ENCODE measurements at regions not wholly inside any gene's neighbourhood (a gene's known extent, or its start where the extent isn't known, plus 50 kb on each side); places are given as distances from the start of the nearest gene placed in this dataset.

DNA sequence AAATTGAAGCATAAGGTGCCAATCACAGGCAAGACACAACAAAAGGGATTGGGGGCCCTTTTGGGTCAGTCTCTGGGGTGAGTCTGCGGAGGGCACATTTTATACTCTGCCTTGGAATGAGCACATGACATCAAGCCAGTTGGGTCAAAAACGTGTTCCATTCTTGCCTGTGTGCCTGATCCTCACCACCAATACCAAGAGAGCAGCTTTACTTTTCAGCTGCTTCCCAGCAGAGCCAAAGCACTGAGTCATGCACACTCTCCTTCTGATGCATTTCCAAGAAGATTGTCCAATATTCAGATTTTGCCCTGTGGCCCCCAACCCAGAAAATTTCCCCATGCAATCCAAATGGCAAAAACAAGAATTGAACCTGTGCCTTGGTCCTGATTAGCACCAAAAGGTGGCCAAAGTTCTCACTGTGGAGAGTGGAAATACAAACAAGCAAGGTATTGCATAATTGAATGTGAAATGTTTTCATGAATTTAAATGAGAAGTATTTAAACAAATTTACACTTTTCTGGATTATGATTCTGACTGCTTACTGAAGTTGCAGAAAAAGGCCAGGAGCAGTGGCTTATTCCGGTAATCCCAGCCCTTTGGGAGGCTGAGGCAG lies 217.8 kb upstream of the SOX9 start:
- in situ Hi-C loops (cut with HindIII; ENCODE audit: low pct_ligation_motif_present, low pct_unique_long_range_greater_than_20kb, low sequenced_read_pairs) = no loop called here
- DNase-seq = no peak

DNA sequence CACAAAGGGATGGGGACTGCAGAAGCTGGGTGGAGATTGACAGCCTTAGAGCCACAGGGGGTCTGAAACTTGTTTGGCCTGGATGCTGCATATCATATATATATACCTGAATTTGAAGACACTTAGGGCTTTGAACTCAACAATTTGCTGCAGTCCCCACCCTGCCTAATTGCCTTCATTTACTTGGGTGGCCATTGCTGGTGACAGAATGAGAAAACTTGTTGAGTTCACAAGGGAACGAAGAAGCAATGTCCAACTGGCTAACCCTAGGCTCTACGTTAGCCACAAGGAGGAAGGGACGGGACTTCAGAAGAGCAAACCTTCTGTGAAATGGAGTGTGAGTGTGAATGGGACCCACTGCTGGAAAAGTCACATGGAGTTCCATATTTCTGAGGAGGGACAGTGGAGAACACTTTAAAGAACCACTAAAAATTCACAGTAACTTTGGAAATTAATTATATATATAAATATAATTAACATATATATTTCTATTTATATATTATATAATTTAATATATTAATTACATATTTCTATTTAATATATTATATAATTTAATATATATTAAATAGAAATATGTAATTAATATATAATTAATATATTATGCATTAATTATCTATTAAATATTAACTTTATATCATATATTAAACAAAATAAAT lies 215.3 kb upstream of the SOX9 start:
- in situ Hi-C loops (cut with HindIII; ENCODE audit: low pct_ligation_motif_present, low pct_unique_long_range_greater_than_20kb, low sequenced_read_pairs) = no loop called here
- no peak for DNase-seq

DNA sequence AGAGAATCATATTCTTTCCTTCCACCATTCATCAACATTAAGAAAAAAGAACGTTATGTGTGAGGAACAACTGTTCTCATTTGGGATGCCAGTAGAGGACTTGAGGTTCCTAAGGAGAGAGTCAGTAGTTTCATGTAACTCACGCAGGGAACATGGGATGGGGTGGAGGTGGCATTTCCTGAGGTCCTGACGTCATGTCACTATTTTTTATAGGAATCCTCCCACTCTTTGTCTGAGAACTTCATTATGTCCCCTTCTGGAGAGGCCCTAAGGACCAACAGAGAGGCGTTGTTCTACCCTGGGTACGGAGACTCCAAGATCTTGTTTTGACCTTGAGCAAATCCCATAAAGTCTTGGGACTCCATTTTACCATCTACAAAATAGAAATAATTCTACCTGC lies 211.7 kb upstream of the SOX9 start:
- DNase-seq = no peak
- in situ Hi-C loops (cut with HindIII; ENCODE audit: low pct_ligation_motif_present, low pct_unique_long_range_greater_than_20kb, low sequenced_read_pairs) = no loop called here

DNA sequence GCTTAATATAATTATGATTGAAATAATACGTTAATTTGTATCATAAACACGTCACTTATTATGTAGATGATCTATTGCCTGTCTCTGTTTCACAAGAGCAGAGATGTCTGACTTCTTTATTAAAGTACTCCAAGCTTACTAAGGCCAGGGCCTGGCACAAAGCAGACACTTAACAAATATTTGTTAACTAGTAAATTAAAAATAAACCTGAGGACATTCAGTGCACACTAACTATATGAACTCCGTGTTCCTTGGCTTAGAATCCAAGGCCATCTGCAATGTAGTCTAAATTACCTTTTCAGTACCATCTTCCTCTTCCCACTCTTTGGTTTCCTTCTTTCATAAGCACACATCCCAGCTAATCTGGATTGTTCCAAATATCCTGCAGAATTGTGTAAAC lies 210.8 kb upstream of the SOX9 start:
- no peak for DNase-seq
- in situ Hi-C loops (cut with HindIII; ENCODE audit: low pct_ligation_motif_present, low pct_unique_long_range_greater_than_20kb, low sequenced_read_pairs) = no loop called here

DNA sequence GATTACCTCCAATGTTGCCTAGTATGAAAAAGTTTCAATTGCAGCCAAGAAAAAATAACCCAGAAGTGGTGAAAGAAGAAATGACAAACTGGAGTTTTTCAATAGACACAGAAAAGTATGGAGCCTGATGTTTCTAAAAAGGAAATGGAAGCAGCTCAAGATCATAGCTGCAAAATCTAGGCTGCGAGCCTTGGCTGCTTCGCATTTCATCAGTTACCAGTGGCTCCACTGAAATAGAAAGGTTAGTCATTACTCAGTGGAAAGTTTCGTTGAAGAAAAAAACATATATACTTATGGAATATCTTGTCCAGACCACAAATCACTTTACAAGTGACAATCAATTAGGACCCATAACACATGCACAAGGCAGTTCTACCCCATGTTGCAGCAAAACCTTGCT lies 206.8 kb upstream of the SOX9 start:
- no peak for DNase-seq
- in situ Hi-C loops (cut with HindIII; ENCODE audit: low pct_ligation_motif_present, low pct_unique_long_range_greater_than_20kb, low sequenced_read_pairs) = no loop called here

DNA sequence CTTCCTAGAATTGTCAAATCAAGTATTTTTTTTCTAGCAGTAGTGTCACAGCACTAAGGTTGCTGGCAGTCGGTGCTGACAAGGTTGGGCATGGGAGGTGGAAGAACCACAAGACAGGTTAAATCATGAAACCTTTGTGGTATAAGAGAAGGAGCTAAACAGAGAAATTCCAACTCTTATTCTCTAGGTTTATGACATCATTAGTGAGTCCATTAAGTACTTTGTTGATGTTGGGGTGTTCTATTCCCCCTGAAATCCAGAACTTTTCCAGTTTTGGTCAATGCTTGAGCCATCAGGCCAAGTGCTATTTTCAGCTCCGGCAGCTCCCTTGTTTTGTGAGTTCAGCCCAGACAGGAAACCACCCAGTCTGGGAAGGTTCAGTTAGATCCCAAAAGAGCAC lies 206.0 kb upstream of the SOX9 start:
- DNase-seq = no peak
- in situ Hi-C loops (cut with HindIII; ENCODE audit: low pct_ligation_motif_present, low pct_unique_long_range_greater_than_20kb, low sequenced_read_pairs) = no loop called here

DNA sequence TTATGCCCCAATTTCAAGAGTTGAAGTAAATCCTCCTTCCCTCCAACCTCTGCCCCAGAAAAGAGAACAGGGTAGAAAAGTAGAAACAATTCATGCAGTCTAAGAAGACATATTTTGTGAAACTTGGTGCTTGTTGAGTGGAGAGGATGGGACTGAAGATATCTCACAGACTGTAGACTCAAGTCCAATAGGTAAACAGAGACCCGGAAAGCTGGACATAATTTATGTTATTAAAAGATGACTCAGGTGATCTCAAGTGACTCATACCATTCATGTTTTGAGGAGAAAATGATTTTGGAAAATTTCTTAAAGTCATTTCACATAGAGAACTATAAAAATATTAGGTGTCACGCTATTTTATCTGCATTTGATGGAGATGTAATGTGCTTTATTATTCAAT lies 203.1 kb upstream of the SOX9 start:
- no peak for DNase-seq
- in situ Hi-C loops (cut with HindIII; ENCODE audit: low pct_ligation_motif_present, low pct_unique_long_range_greater_than_20kb, low sequenced_read_pairs) = no loop called here

DNA sequence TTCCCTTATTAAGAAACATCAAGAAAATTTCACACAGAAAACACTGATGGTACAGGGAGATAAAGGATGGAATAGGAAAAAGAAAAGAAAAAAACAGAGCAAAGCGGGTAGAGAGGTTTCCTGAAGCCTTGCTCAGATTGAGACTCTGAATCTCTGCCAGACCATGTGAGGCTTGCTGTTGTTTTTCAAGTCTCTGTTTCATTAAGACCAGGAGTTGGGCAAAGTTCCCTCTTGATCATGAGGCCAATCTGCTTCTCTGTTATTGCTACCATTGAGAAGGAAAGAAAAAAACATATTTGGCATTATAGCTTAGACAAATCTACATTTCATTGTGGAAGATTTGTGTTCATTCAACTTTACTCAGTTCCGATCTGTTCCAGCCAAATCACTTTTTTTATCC lies 201.6 kb upstream of the SOX9 start:
- DNase-seq = no peak
- in situ Hi-C loops (cut with HindIII; ENCODE audit: low pct_ligation_motif_present, low pct_unique_long_range_greater_than_20kb, low sequenced_read_pairs) = no loop called here

DNA sequence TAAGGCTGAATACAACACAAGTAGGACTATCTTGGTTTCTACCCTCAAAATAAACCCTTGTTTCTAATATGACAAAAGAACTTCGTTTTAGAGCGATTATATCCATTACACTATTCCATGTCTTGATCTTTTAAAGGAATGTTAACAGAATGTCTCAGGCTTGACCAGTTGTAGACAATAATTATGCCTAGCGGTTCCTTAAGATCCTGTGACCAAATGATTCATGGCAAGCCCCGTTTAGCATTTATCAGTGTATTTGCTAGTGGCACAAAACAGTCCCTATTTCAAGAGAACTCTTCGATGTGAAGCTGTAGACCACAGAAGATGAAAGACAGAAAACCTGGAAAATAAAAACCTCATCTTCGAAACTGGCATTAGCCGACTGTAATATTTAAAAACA lies 200.9 kb upstream of the SOX9 start:
- in situ Hi-C loops (cut with HindIII; ENCODE audit: low pct_ligation_motif_present, low pct_unique_long_range_greater_than_20kb, low sequenced_read_pairs) = no loop called here
- no peak for DNase-seq

DNA sequence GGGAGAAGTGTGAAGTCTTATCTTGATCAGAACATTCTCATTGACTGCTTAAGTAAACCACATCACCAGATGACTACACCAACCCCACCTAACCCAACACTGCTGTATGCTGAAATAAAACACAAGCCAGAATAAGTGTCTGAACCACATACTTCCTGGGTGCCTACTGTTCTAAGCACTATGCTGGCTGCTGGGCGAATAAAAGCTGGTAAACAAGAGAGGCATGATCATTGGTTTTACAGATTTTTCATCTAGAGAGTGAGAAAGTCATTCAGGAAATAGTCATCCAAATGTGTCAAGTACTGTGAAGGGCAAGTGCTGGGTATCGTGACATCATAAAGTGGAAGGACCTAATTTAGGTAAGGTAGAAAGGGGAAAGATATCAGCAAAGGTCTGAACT lies 199.0 kb upstream of the SOX9 start:
- no peak for DNase-seq
- in situ Hi-C loops (cut with HindIII; ENCODE audit: low pct_ligation_motif_present, low pct_unique_long_range_greater_than_20kb, low sequenced_read_pairs) = no loop called here

DNA sequence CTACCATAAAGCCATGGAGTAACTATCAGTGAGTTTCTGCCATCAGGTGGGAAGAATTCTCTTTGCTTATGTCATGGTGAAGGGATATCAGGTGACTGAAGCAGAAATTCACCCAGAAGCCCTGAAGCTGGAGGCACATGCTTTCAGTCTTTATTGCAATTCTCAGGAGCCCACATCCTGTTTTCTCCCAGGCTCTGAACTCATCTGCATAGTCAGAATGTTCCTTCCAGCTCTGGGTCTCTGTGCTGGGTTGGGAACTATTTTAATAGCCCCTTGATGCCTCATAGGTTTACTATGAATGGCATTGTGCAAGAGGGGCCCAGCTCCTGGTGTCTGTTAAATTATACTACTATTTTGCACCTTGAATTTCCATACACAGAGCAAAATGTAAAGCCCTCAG lies 198.4 kb upstream of the SOX9 start:
- DNase-seq = no peak
- in situ Hi-C loops (cut with HindIII; ENCODE audit: low pct_ligation_motif_present, low pct_unique_long_range_greater_than_20kb, low sequenced_read_pairs) = no loop called here

DNA sequence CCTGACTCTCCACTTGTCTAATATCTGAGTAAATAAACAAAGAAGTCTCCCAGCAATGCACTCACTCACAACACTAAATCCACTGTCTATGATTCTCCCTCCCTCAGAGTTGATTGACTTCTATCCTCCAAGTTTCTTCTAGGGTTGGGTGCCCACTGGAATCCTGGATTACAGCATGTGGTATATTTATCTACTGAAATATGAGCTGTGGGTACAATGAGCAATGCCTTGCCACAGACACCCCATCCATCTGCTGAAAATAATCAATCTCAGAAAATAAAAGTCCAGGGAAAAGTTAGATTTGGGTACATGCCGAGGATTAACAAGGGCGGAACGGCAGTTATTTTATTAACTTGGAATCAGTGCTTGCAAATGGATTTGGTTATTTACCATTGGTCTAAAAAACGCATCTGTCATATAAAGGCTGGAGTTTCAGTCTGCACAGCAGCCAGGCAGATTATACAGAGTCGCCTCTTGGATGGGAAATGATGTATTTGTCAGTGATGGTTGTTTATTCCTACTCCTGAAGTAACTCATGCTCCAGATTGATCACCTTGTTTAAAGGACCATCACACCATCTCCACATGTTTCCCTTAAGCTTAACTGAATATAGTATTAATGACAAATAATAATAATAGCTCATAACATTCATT lies 193.9 kb upstream of the SOX9 start:
- in situ Hi-C loops (cut with HindIII; ENCODE audit: low pct_ligation_motif_present, low pct_unique_long_range_greater_than_20kb, low sequenced_read_pairs) = no loop called here
- DNase-seq = no peak

DNA sequence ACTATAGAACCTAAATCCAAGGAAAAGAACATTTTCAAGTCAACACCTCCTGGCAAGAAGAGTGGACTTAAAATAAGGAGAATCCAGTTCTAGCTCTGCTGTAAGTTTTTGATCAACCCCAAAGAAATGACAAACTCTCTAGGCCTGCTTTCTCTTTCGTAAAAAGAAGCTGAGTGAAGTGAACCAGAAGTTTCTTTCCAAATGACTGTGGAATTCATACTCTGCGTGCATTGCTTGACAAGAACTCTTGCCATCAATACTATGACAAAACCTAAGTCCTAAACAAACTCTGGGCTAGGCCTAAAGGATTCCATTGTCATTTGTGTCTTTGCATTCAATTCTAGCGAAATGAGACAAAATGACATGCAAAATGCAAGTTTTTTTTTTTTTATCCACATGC lies 187.5 kb upstream of the SOX9 start:
- no peak for DNase-seq
- in situ Hi-C loops (cut with HindIII; ENCODE audit: low pct_ligation_motif_present, low pct_unique_long_range_greater_than_20kb, low sequenced_read_pairs) = no loop called here

DNA sequence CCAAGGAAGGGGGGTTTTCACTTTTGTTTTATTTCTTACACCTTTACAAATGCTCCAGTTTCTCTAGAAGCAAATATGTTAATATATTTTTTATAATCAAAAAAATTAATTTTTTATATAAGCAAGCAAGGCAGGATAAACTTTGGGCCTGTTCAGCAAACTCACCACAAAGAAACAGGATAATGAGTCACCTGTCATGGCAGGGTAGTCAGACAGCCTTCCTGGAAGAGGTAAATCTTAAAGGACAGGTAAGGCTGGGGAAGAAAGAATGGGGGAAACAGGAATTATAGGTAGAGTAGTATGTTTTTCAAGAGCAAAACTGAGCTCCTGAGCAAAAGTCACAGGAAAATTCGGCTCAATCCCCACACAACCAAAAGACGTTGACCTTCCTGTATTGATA lies 186.3 kb upstream of the SOX9 start:
- in situ Hi-C loops (cut with HindIII; ENCODE audit: low pct_ligation_motif_present, low pct_unique_long_range_greater_than_20kb, low sequenced_read_pairs) = no loop called here
- DNase-seq = no peak

DNA sequence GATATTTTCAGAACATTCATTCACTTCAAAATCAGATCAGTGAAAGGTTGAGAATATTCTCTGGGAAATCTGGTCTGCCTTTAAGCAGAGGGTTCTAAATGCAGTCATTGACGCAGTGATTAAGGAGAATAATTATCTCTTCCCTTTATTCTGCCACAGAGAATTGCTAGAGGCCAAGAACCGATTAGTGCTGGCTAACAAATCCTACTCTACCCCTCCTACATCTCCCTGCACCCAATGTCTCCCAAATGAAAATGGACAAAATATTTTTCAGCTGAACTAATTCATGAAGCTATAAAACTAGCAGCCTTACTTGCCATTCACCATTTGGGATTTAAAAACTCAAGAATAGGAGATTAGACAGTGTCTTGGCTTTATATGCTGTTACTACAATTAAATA lies 185.5 kb upstream of the SOX9 start:
- in situ Hi-C loops (cut with HindIII; ENCODE audit: low pct_ligation_motif_present, low pct_unique_long_range_greater_than_20kb, low sequenced_read_pairs) = no loop called here

DNA sequence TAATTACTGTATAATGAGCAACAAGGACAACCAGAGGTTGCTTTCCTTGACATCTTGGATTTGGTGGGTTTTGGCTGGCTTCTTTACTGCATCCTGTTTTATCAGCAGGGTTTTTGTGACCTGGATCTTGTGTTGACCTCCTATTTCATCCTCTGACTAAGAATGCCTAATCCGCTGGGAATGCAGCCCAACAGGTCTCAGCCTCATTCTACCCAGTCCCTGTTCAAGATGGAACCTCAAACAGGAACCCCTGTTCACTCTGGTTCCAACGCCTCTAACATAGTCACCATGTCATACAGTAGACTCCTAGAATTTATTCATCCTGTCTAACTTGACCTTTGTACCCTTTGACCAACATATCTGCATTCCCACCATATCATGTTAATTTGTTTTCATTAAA lies 183.8 kb upstream of the SOX9 start:
- DNase-seq = no peak
- in situ Hi-C loops (cut with HindIII; ENCODE audit: low pct_ligation_motif_present, low pct_unique_long_range_greater_than_20kb, low sequenced_read_pairs) = no loop called here

More for the DNA sequence above, 185.5 kb upstream of the SOX9 start:
- DNase-seq = no peak

DNA sequence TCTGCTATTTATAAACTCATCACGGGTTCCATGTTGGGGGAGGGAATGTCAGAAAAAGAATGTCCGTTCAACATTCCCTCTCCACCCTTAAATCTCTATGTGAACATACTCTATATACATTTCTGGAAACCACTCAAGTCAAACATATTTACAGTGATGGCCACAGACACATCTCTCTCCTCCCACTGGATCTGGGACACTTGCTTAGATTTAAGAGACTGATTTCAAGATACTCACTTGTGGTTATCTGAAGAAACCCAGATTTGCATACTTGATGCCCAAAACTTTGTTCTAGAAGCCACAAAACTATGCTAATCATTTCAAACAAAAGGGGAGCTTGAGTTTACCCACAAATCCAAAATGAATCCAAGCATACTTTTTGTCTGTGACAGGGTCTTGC lies 182.9 kb upstream of the SOX9 start:
- no peak for DNase-seq
- in situ Hi-C loops (cut with HindIII; ENCODE audit: low pct_ligation_motif_present, low pct_unique_long_range_greater_than_20kb, low sequenced_read_pairs) = no loop called here

DNA sequence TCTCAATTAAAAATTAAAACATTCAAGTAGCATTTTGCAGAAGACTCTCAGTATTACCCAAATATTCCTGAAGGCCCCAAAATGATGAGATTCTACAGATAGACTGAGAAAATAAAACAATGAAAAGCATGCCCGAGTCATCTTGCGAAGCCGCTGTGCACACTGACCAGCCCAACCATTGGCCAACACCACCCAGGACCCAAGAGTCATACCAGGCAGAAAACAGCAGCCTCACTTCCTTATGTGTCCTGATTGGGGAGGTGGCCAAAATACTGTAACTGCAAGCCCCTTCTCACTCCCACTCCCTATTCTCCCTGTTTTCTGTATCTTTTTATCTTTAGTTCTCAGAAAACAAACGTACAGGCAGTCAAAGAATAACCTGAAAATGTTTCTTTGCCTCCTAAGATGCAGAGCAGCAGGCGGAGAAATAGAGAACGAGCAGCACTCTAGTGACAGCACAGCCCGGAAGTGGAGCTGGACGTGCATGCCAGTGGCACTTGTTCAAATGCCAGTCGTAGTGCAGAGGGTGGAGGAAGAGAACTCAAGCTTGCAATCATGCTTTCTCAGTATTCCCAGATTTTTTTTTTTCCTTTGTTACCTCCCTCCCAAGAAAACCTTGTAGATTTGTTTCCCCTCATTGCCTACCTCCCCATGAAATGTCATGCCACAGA lies 182.3 kb upstream of the SOX9 start:
- no peak for DNase-seq
- in situ Hi-C loops (cut with HindIII; ENCODE audit: low pct_ligation_motif_present, low pct_unique_long_range_greater_than_20kb, low sequenced_read_pairs) = no loop called here

DNA sequence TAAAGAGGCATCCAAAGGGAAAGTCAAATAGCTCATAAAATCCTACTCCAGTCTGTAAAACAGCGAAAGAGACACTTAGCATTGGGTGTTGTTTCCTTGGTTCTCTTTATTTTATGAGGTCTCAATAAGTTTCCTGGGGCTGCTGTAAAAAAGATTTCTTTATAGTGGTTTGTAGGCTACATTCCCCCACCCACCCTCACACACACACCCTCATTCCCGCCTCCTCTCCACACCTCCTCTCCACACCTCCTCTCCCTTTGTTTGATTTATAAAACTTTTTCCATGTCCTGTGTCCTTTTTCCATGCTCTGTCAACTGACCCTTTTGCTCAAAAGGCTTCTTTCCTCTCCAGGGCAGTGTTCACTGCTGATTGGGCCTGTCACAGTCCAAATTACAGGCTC lies 178.9 kb upstream of the SOX9 start:
- in situ Hi-C loops (cut with HindIII; ENCODE audit: low pct_ligation_motif_present, low pct_unique_long_range_greater_than_20kb, low sequenced_read_pairs) = no loop called here
- DNase-seq = no peak

DNA sequence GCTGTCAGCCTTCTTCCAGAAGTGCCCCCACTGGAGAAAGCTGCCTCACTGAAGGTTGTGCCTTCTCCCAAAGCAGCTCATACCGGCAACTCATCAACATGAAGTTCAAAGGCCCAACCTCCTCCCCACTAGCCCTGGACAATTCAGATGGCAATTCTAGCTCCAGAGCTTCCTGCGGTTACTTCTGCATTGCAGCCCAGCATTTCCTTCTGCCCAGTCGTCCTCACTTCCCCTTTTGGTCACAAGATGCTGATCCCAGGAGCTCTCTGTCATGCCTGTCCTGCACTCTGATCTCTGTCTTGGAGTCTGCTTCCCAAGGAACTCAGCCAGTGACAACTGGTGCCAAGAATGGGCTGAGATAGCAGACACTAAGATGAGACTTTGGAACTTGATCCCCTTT lies 178.2 kb upstream of the SOX9 start:
- in situ Hi-C loops (cut with HindIII; ENCODE audit: low pct_ligation_motif_present, low pct_unique_long_range_greater_than_20kb, low sequenced_read_pairs) = no loop called here
- no peak for DNase-seq
